Heart left ventricle (tissue), 13 donors: ENCODE measurements at regions not wholly inside any gene's neighbourhood (a gene's known extent, or its start where the extent isn't known, plus 50 kb on each side); places are given as distances from the start of the nearest gene placed in this dataset.

Experiments
- CTCF ChIP-seq, 12 donors: fragments of 200-600 bp; sonication (generic) in 4 of 12; IDR thresholded peaks; one replicate each; pipeline versions ENCODE4 v1.5.0 to v1.8.0; 2018 to 2022; ENCODE audit warnings: antibody characterized with exemption in 12 of 12, mild to moderate bottlenecking in 5 of 12
- POLR2A ChIP-seq, 2 donors: fragments of 450-650 bp; IDR thresholded peaks; one replicate each; pipeline ENCODE4 v1.6.1; 2017; ENCODE audit warnings: antibody characterized with exemption in 2 of 2, mild to moderate bottlenecking in 2 of 2, moderate library complexity in 2 of 2
- donor health status: ischemic (EF 13 %, LVEDD 7.1; RV severe dilation, severe dysfunction).
- donor health status: DM: no; HTN: yes; CAD: no.
- donor health status: DM: no; HTN: no; CAD: no.
- donor health status: ischemic (EF 25% LVEDD 6.9; RV normal size, moderate dysfunction).
- donor health status: ischemic (EF 25% LVEDD 5.7; RV mildly dilated, moderate dysfunction).
- donor health status: ischemic (EF 35%, LVEDD 5.7; RV mildly dilated, moderate dysfunction).
- donor health status: nonischemic (EF 11% LVEDD 7.7; RV severe dilation, severe dysfunction).
- donor health status: DM: yes; HTN: yes; CAD: no.
- donor health status: PGD.
- donor health status: ischemic (EF 29% LVEDD 5.4; RV normal size, mild dysfunction).
- donor health status: nonischemic (EF 23%, LVEDD 6.1; RV moderate dilation, normal function).

- TF ChIP-seq CTCF (IDR thresholded peaks at IDR 0.05), result no peak
- no peak for TF ChIP-seq POLR2A (IDR thresholded peaks at IDR 0.05)
These were observed 395.9 kb downstream of the SAMD5 start for GRCh38 chr6:147904416-147904815.
